Activated CD8-positive, alpha-beta memory T cell treated with anti-CD3 and anti-CD28 coated beads, Interleukin-2, amount 50 U/mL, for 4 hours (primary cell): ENCODE measurements at regions not wholly inside any gene's neighbourhood (a gene's known extent, or its start where the extent isn't known, plus 50 kb on each side); places are given as distances from the start of the nearest gene placed in this dataset.
"Not testable (repeated sequence)": the region's sequence is repeated elsewhere in the genome, so short reads cannot be mapped to it uniquely, and the experiment has no call there.

ENCODE experiments used
- DNase-seq: peaks from one replicate; pipeline ENCODE4 v3.0.0-alpha.2; 2020

- no peak for DNase-seq
Observed at GRCh38 chr4:24236532-24236931, 346.7 kb upstream of the PPARGC1A start.

GRCh38 chr4:24236120-24236519 is 346.3 kb upstream of the PPARGC1A start:
- no peak for DNase-seq

- DNase-seq: no peak
Observed at GRCh38 chr4:24235618-24236017, 345.8 kb upstream of the PPARGC1A start.

- DNase-seq: no peak
Observed at GRCh38 chr4:24234288-24234848, 344.5 kb upstream of the PPARGC1A start.

GRCh38 chr4:24230955-24231354 is 341.1 kb upstream of the PPARGC1A start:
- DNase-seq: no peak

GRCh38 chr4:24229978-24230377 is 340.1 kb upstream of the PPARGC1A start:
- no peak for DNase-seq

GRCh38 chr4:24228692-24229091 is 338.8 kb upstream of the PPARGC1A start:
- DNase-seq: no peak

GRCh38 chr4:24226667-24227066 is 336.8 kb upstream of the PPARGC1A start:
- DNase-seq: no peak

- DNase-seq: no peak
Observed at GRCh38 chr4:24226023-24226422, 336.2 kb upstream of the PPARGC1A start.

GRCh38 chr4:24224446-24224845 is 334.6 kb upstream of the PPARGC1A start:
- DNase-seq: no peak

- no peak for DNase-seq
Observed at GRCh38 chr4:24219209-24219608, 329.4 kb upstream of the PPARGC1A start.

- DNase-seq: no peak
Observed at GRCh38 chr4:24218566-24218965, 328.7 kb upstream of the PPARGC1A start.

- no peak for DNase-seq
Observed at GRCh38 chr4:24214796-24215195, 324.9 kb upstream of the PPARGC1A start.

- DNase-seq: no peak
Observed at GRCh38 chr4:24213961-24214360, 324.1 kb upstream of the PPARGC1A start.

- DNase-seq: no peak
Observed at GRCh38 chr4:24212642-24213041, 322.8 kb upstream of the PPARGC1A start.

- DNase-seq: no peak
Observed at GRCh38 chr4:24211856-24212255, 322.0 kb upstream of the PPARGC1A start.

- DNase-seq: no peak
Observed at GRCh38 chr4:24210332-24210902, 320.6 kb upstream of the PPARGC1A start.

- DNase-seq: no peak
Observed at GRCh38 chr4:24209906-24210305, 320.1 kb upstream of the PPARGC1A start.

GRCh38 chr4:24209131-24209530 is 319.3 kb upstream of the PPARGC1A start:
- no peak for DNase-seq

GRCh38 chr4:24208691-24209090 is 318.8 kb upstream of the PPARGC1A start:
- no peak for DNase-seq

GRCh38 chr4:24204708-24205107 is 314.9 kb upstream of the PPARGC1A start:
- not testable (repeated sequence) for DNase-seq

GRCh38 chr4:24203926-24204325 is 314.1 kb upstream of the PPARGC1A start:
- no peak for DNase-seq

- DNase-seq: no peak
Observed at GRCh38 chr4:24202579-24202978, 312.7 kb upstream of the PPARGC1A start.

- DNase-seq: no peak
Observed at GRCh38 chr4:24197955-24198354, 308.1 kb upstream of the PPARGC1A start.

- no peak for DNase-seq
Observed at GRCh38 chr4:24196785-24197184, 306.9 kb upstream of the PPARGC1A start.
